Pancreas (tissue), 10 donors: ENCODE measurements at regions not wholly inside any gene's neighbourhood (a gene's known extent, or its start where the extent isn't known, plus 50 kb on each side); places are given as distances from the start of the nearest gene placed in this dataset.

ENCODE experiments used
- ATAC-seq, 4 donors: fragments of 200-7000 bp; cut with Tn5 transposase; one replicate each; pipeline versions ENCODE4 v1.8.0 to v1.9.1; 2020; ENCODE audit warnings: mild to moderate bottlenecking in 4 of 4, moderate library complexity in 4 of 4
- DNase-seq, 6 donors: peaks; one replicate each; pipeline ENCODE4 v3.0.0-alpha.2; 2020
- FAIRE-seq: peaks from 2 replicates; lab custom pipeline; 2012; peaks lifted over from hg19 to GRCh38; lab: Jason Lieb, UNC
- H3K27ac ChIP-seq, 4 donors: fragments of 200-600 bp; sonication (generic); 1 replicate in 3 of 4; 2 replicates in 1 of 4; pipeline versions ENCODE4 v1.5.0 to v1.8.0; 2020
- H3K27me3 ChIP-seq, 4 donors: fragments of 200-600 bp; one replicate each; pipeline ENCODE4 v1.8.0; 2021
- H3K36me3 ChIP-seq, 3 donors: fragments of 200-600 bp; sonication (generic) in 1 of 3; one replicate each; pipeline versions ENCODE4 v1.5.0 to v1.8.0; 2020 to 2021
- H3K4me1 ChIP-seq, 3 donors: fragments of 200-600 bp; one replicate each; pipeline ENCODE4 v1.8.0; 2021
- H3K4me3 ChIP-seq, 4 donors: fragments of 200-600 bp; sonication (generic) in 2 of 4; one replicate each; pipeline versions ENCODE4 v1.5.0 to v1.8.0; 2020 to 2021
- H3K9me3 ChIP-seq, 4 donors: fragments of 200-600 bp; one replicate each; pipeline ENCODE4 v1.8.0; 2021
- WGBS, 2 donors: extraction: QIAGEN DNeasy Blood & Tissue Kit; methylation state at CpG; one replicate each; pipeline ENCODE4 v1.1.7; 2013; 5-methylcytosine and 5-hydroxymethylcytosine counted together
- intact Hi-C, 3 donors: fragments of 100-400 bp; cut with DNase I; formaldehyde crosslinking; loops; one replicate each; pipeline versions ENCODE4 v1.11.1 to v1.14.2; 2022
- TF ChIP-seq, protein P1 (sequence below), 4 donors: fragments of 200-600 bp; sonication (generic) in 3 of 4; IDR thresholded peaks; one replicate each; pipeline versions ENCODE4 v1.5.0 to v1.8.0; 2021; ENCODE audit warnings: antibody characterized with exemption in 4 of 4
- donor health status: healthy with polysubstance abuse.
- donor health status: DM: no; HTN: no; CAD: no; lungs with moderate emphysema.
- donor health status: DM: no; HTN: no; CAD: no.
- donor health status: control.
- donor health status: control.
- donor health status: Bipolar disorder and iron deficiency.
- donor health status: DM: yes; HTN: yes; CAD: no.
- donor health status: DM: no; HTN: no; CAD: no.
- donor health status: DM: no; HTN: no; CAD: no.
- donor health status: DM: yes; HTN: yes; CAD: no.

DNA sequence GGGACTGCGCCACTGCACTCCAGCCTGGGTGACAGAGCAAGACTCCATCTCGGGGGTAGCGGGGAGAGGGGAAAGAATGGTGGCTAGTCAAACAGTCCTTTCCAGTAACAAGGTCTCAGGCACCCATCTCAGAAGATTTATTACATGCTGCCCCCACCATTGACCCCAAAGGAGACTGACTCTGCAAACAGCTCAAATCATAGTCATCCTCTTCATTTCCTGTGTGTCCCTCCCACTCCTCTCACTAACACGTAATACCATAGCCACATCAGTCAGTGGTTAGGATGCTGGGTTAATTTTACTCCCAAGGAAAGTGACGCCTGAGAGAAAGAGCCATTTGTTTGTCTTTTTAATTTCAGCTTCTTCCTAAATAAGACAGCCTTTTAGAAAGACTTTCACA, 56.6 kb upstream of the BET1 start:
- no peak overlapping the region for H3K4me3 ChIP-seq
- no peak for FAIRE-seq
- no peaks in the 10 kb centered on the region for H3K36me3 ChIP-seq
- 44 to 52% methylated on average over 5 of the region's 5 CpGs for WGBS, 2 donors
- DNase-seq, result no peak
- ATAC-seq, result no peak
- TF ChIP-seq, protein P1, sequence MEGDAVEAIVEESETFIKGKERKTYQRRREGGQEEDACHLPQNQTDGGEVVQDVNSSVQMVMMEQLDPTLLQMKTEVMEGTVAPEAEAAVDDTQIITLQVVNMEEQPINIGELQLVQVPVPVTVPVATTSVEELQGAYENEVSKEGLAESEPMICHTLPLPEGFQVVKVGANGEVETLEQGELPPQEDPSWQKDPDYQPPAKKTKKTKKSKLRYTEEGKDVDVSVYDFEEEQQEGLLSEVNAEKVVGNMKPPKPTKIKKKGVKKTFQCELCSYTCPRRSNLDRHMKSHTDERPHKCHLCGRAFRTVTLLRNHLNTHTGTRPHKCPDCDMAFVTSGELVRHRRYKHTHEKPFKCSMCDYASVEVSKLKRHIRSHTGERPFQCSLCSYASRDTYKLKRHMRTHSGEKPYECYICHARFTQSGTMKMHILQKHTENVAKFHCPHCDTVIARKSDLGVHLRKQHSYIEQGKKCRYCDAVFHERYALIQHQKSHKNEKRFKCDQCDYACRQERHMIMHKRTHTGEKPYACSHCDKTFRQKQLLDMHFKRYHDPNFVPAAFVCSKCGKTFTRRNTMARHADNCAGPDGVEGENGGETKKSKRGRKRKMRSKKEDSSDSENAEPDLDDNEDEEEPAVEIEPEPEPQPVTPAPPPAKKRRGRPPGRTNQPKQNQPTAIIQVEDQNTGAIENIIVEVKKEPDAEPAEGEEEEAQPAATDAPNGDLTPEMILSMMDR (IDR thresholded peaks at IDR 0.05), result no peak
- H3K27ac ChIP-seq, result no peak overlapping the region
- H3K27me3 ChIP-seq, result no peaks in the 10 kb centered on the region
- no peaks in the 10 kb centered on the region for H3K4me1 ChIP-seq
- intact Hi-C loops, result no loop called here
- no peaks in the 10 kb centered on the region for H3K9me3 ChIP-seq

DNA sequence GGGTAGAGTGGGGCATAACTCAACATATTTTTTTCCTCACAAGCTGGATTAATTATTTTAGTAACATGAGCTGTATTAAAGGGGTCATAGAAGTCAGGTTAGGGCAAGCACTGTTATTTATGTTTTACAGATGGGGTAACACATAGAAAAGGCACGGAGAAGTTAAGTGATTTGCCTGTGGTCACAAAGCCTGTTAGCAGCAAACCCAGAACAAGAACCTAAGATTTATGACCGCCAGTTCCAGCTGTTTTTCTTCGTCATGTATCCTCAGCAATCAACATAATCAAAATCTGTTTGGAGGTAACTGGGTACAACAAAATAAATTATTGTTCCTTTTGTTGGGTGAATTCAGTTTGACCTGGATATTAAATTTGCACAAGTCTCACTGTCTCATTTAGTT, 57.2 kb upstream of the BET1 start:
- ATAC-seq, result no peak
- no peak for FAIRE-seq

DNA sequence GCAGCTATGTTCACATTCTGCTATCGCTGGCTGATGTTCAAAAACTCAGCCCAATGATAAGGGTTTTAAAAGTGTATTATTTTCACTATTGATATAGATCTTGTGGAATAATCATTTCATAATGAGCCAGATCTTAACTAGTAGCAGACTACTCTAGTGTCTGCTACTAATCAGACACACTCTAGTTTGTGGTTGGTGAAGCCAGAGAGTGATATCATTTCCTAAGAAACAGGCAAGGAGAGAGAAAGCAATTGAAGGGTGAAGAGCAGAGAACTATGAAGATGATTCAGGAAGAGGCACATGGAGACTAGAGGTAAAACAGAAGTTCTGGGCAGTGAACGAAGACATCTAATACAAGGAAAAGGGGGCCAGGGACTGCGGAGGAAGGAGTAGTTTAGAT, 58.2 kb upstream of the BET1 start:
- no peak for DNase-seq
- Histone ChIP-seq H3K4me1 (no peaks in the 10 kb centered on the region), H3K36me3 (no peaks in the 10 kb centered on the region), H3K9me3 (no peaks in the 10 kb centered on the region), H3K27me3 (no peaks in the 10 kb centered on the region), H3K4me3 (no peak overlapping the region), H3K27ac (no peak overlapping the region)
- TF ChIP-seq, protein P1 (IDR thresholded peaks at IDR 0.05), result no peak
- ATAC-seq, result no peak
- intact Hi-C loops, result no loop called here
- no peak for FAIRE-seq
- 69 to 78% methylated on average over 3 of the region's 3 CpGs for WGBS, 2 donors

More for the DNA sequence above, 57.2 kb upstream of the BET1 start:
- Histone ChIP-seq H3K4me3 (no peak overlapping the region), H3K4me1 (no peaks in the 10 kb centered on the region), H3K9me3 (no peaks in the 10 kb centered on the region), H3K27ac (no peak overlapping the region), H3K36me3 (no peaks in the 10 kb centered on the region), H3K27me3 (no peaks in the 10 kb centered on the region)
- TF ChIP-seq, protein P1 (IDR thresholded peaks at IDR 0.05), result no peak
- intact Hi-C loops, result no loop called here
- DNase-seq, result no peak
- WGBS, 2 donors, result 73 to 84% methylated on average over 3 of the region's 3 CpGs

DNA sequence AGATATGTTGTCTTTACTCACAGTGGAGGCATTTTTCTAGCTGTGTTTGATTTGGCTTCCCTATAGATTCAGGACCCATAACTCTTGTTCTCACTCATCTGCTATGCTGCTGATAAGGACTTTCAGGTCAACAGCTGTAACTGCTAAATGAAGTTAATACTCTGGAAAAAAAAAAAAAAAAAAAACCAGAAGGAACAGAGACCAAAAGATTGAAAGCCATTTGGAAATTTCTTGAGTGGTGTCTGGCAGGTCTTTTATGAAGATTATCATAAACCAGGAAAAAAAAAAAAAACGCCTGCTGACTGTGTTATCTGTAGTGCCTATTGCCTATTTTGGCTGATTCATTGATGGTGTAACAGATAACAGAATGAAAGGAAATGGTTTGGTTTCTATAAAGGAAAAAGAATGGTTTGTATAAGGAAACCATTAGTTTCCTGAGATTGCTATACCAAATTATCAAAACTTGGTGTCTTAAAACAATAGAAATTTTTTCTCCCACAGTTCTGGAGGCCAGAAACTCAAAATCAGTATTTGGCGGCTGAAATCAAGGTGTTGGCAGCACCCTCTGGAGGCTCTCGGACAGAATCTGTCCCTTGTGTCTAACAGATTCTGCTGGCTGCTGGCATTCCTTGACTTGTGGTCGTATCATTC, 60.5 kb upstream of the BET1 start:
- no peak overlapping the region for H3K27ac ChIP-seq
- H3K27me3 ChIP-seq, result no peaks in the 10 kb centered on the region
- H3K4me1 ChIP-seq, result no peaks in the 10 kb centered on the region
- H3K36me3 ChIP-seq, result no peaks in the 10 kb centered on the region
- no peak for FAIRE-seq
- WGBS, 2 donors, result 48 to 64% methylated on average over 4 of the region's 4 CpGs
- H3K9me3 ChIP-seq, result no peaks in the 10 kb centered on the region
- no peak for ATAC-seq
- no peak overlapping the region for H3K4me3 ChIP-seq
- TF ChIP-seq, protein P1 (IDR thresholded peaks at IDR 0.05), result no peak
- intact Hi-C loops, result no loop called here
- DNase-seq, result no peak

DNA sequence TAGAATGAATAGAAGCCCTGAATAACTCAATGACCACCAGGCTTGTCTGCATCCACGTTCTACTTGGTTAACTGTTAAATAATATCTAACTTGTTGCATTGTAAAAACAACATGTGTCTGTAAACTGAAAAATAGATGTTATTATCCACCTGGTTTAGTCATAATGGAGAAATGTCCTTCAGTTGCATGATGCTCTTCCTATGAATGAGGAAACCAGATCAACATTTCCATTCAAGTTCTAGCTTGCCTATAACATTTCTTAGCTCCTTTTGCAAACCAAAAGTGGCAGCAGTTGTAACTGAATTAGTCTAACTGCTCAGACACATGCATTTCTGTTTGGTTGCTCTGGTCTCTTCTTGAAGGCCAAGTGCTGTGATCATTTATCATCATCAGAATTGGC, 62.9 kb upstream of the BET1 start:
- TF ChIP-seq, protein P1 (IDR thresholded peaks at IDR 0.05), result no peak
- ATAC-seq (no peak), FAIRE-seq (no peak), DNase-seq (no peak)
- 33 to 37% methylated on average over 1 of the region's 1 CpG for WGBS, 2 donors
- no peaks in the 10 kb centered on the region for H3K9me3 ChIP-seq
- H3K4me1 ChIP-seq, result no peaks in the 10 kb centered on the region
- no peaks in the 10 kb centered on the region for H3K36me3 ChIP-seq
- H3K27me3 ChIP-seq, result no peaks in the 10 kb centered on the region
- H3K4me3 ChIP-seq, result no peak overlapping the region
- intact Hi-C loops, result no loop called here
- H3K27ac ChIP-seq, result no peak overlapping the region
